ENCODE measurements at regions not wholly inside any gene's neighbourhood (a gene's known extent, or its start where the extent isn't known, plus 50 kb on each side); places are given as distances from the start of the nearest gene placed in this dataset.
A peak's percentile ranks its signal among the peaks of the same experiment; 100 is the strongest.

DNA sequence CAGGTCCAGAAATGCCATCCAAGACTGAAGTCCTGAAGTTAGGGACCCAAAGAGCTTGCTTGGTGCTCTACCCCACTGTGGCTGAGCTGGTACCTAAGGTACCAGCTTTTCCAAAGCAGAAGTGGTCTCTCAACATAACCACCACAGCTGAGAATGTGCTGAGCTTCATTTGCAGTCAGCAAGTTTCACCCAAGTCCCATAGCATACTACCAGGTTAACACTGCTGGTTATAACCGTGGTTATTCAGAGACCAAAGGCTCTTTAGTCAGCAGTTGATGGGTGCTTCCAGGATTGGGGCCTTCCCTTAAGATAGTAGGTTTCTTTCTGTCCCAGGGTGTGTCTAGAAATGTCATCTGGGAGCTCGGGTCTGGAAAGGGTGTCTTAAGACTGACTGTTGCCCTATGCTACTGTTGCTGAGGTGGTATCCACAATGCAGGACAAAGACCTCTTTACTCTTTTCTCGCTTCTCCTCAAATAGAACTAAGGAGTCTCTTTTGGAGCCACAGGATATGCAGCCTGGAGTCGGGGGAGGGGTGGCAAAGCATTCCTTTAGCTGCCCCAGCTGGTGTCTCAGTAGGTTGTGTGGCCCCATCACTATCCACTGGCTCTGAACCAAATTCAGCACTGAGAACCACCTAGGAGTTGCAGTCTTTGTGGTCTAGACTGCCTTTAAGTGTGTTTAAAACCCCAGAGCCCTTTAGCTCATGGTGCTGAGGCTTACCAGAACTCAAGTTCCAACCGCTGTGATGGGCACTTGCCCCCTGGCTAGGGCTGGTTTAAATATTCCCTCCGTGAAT, 354.9 kb upstream of the SEMA3C start:
- in situ Hi-C loops (cut with HindIII; ENCODE audit: low sequenced_read_pairs) = no loop called here
- H3K4me3 ChIP-seq (ENCODE audit: low read depth, low read length) = no peak overlapping the region
- DNase-seq (ENCODE audit: low read depth, low spot score) = no peak
- TF ChIP-seq CTCF (IDR thresholded peaks at IDR 0.05; ENCODE audit: low read depth, low read length) = no peak

DNA sequence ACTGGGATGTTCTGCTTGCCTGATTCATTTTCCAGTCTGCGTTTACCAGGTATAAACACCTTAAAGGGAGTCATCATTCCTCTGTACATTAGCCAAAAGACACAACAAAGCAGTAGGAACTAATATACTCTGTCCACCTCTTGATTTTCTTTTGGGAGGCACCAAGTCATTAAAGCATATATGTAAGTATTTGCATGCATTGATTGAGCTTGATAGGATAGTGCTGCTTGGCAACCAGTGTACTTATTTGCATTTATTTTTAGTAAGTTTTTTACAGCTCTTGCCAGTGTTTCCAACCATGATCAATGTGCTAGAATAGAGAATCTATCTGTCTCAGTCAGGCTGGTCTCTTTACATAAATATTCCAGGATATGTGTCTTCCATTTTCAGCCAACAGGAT, 353.3 kb upstream of the SEMA3C start:
- in situ Hi-C loops (cut with HindIII; ENCODE audit: low sequenced_read_pairs) = no loop called here
- TF ChIP-seq CTCF (IDR thresholded peaks at IDR 0.05; ENCODE audit: low read depth, low read length) = no peak
- no peak for DNase-seq (ENCODE audit: low read depth, low spot score)

DNA sequence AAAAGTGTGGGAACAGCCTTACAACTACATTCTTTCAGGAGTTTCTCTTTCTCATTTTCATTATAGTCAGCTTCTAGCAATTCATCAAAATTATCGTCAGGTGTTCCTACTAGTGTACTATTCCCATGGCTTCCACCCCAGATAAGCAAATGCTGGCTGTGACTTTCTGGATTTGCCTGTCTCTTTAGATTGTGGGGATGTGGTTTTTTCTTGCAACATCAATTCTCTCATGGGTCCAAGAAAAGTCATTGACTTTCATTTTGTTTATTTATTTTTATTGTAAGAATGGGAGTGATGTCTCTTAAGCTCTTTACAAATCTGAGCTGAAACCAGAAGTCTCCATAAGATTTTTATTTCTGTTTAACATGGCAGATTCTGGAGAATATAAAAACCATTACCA, 349.7 kb upstream of the SEMA3C start:
- H3K4me3 ChIP-seq (ENCODE audit: low read depth, low read length) = no peak overlapping the region
- no peak for TF ChIP-seq CTCF (IDR thresholded peaks at IDR 0.05; ENCODE audit: low read depth, low read length)
- DNase-seq (ENCODE audit: low read depth, low spot score) = no peak
- in situ Hi-C loops (cut with HindIII; ENCODE audit: low sequenced_read_pairs) = no loop called here

More for the DNA sequence above, 353.3 kb upstream of the SEMA3C start:
- H3K4me3 ChIP-seq (ENCODE audit: low read depth, low read length) = no peak overlapping the region

- DNase-seq (ENCODE audit: low read depth, low spot score) = peak; percentile 47
- no peak for TF ChIP-seq CTCF (IDR thresholded peaks at IDR 0.05; ENCODE audit: low read depth, low read length)
- no peak overlapping the region for H3K4me3 ChIP-seq (ENCODE audit: low read depth, low read length)
Measured at GRCh38 chr7:81267508-81267907, 348.7 kb upstream of the SEMA3C start.

DNA sequence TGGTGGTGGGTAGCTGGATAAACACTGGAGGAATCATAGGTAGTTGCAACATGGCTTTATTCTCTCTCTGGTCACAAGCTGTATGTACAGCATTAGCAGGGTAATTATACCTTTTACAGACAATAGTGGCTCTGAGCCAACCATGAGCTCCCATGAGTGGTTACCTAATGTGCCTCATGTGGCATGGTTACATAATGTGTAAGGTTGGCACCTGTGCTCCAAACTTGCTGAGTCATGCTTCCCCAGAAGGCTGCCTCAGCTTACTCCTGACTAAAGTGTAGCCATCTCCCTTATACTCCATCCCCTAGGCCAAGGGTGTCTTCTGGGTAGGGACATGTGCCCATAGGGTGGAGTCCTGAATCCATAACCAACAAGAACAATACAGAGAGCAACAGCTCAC, 345.3 kb upstream of the SEMA3C start:
- in situ Hi-C loops (cut with HindIII; ENCODE audit: low sequenced_read_pairs) = no loop called here
- no peak for TF ChIP-seq CTCF (IDR thresholded peaks at IDR 0.05; ENCODE audit: low read depth, low read length)
- no peak overlapping the region for H3K4me3 ChIP-seq (ENCODE audit: low read depth, low read length)
- DNase-seq (ENCODE audit: low read depth, low spot score) = no peak

More at GRCh38 chr7:81267508-81267907, 348.7 kb upstream of the SEMA3C start:
- in situ Hi-C loops (cut with HindIII; ENCODE audit: low sequenced_read_pairs) = no loop called here

- no peak for DNase-seq (ENCODE audit: low read depth, low spot score)
- H3K4me3 ChIP-seq (ENCODE audit: low read depth, low read length) = no peak overlapping the region
- TF ChIP-seq CTCF (IDR thresholded peaks at IDR 0.05; ENCODE audit: low read depth, low read length) = no peak
- in situ Hi-C loops (cut with HindIII; ENCODE audit: low sequenced_read_pairs) = no loop called here
Measured at GRCh38 chr7:81260152-81260551, 341.3 kb upstream of the SEMA3C start.

Measured in astrocyte of the spinal cord (primary cell).